Heart left ventricle (tissue), 16 donors: ENCODE measurements at regions not wholly inside any gene's neighbourhood (a gene's known extent, or its start where the extent isn't known, plus 50 kb on each side); places are given as distances from the start of the nearest gene placed in this dataset.

Experiments used
- ATAC-seq, 4 donors: fragments of 200-7000 bp; cut with Tn5 transposase; one replicate each; pipeline ENCODE4 v1.9.1; 2020 to 2022; ENCODE audit warnings: moderate library complexity in 4 of 4, mild to moderate bottlenecking in 3 of 4, moderate number of reproducible peaks in 1 of 4
- DNase-seq, 5 donors: peaks; one replicate each; pipeline ENCODE4 v3.0.0-alpha.2; 2020
- H3K27ac ChIP-seq, 12 donors: fragments of 200-600 bp; sonication (generic) in 4 of 12; one replicate each; pipeline versions ENCODE4 v1.5.0 to v1.8.0; 2016 to 2022; ENCODE audit warnings: mild to moderate bottlenecking in 2 of 12
- H3K27me3 ChIP-seq, 9 donors: fragments of 200-600 bp; sonication (generic) in 2 of 9; one replicate each; pipeline versions ENCODE4 v1.5.1 to v1.8.0; 2016 to 2022; ENCODE audit warnings: mild to moderate bottlenecking in 3 of 9
- H3K36me3 ChIP-seq, 9 donors: fragments of 200-600 bp; sonication (generic) in 2 of 9; one replicate each; pipeline versions ENCODE4 v1.5.0 to v1.8.0; 2018 to 2022; ENCODE audit warnings: mild to moderate bottlenecking in 2 of 9
- H3K4me1 ChIP-seq, 12 donors: fragments of 200-600 bp; sonication (generic) in 4 of 12; one replicate each; pipeline versions ENCODE4 v1.5.0 to v1.8.0; 2016 to 2022; ENCODE audit warnings: mild to moderate bottlenecking in 3 of 12
- H3K4me3 ChIP-seq, 12 donors: fragments of 200-600 bp; sonication (generic) in 4 of 12; one replicate each; pipeline versions ENCODE4 v1.5.0 to v1.8.0; 2017 to 2022; ENCODE audit warnings: mild to moderate bottlenecking in 9 of 12, moderate library complexity in 4 of 12
- H3K9me3 ChIP-seq, 12 donors: fragments of 200-600 bp; sonication (generic) in 4 of 12; one replicate each; pipeline versions ENCODE4 v1.5.0 to v1.8.0; 2016 to 2022; ENCODE audit warnings: mild to moderate bottlenecking in 1 of 12
- CTCF ChIP-seq, 12 donors: fragments of 200-600 bp; sonication (generic) in 4 of 12; IDR thresholded peaks; one replicate each; pipeline versions ENCODE4 v1.5.0 to v1.8.0; 2018 to 2022; ENCODE audit warnings: antibody characterized with exemption in 12 of 12, mild to moderate bottlenecking in 5 of 12
- POLR2A ChIP-seq, 2 donors: fragments of 450-650 bp; IDR thresholded peaks; one replicate each; pipeline ENCODE4 v1.6.1; 2017; ENCODE audit warnings: antibody characterized with exemption in 2 of 2, mild to moderate bottlenecking in 2 of 2, moderate library complexity in 2 of 2
- WGBS, 4 donors: extraction: QIAGEN DNeasy Blood & Tissue Kit in 2 of 4; methylation state at CpG; one replicate each; pipeline versions ENCODE4 v1.1.5 to v1.1.7; 2013 to 2018; 5-methylcytosine and 5-hydroxymethylcytosine counted together
- intact Hi-C, 10 donors: fragments of 100-400 bp; cut with DNase I; formaldehyde crosslinking; loops; one replicate each; pipeline versions ENCODE4 v1.11.1 to v1.14.2; 2022
- donor health status: ischemic (EF 13 %, LVEDD 7.1; RV severe dilation, severe dysfunction).
- donor health status: healthy with polysubstance abuse.
- donor health status: DM: no; HTN: yes; CAD: no.
- donor health status: DM: no; HTN: no; CAD: no.
- donor health status: ischemic (EF 25% LVEDD 6.9; RV normal size, moderate dysfunction).
- donor health status: ischemic (EF 25% LVEDD 5.7; RV mildly dilated, moderate dysfunction).
- donor health status: healthy.
- donor health status: DM: yes; HTN: yes; CAD: no.
- donor health status: ischemic (EF 35%, LVEDD 5.7; RV mildly dilated, moderate dysfunction).
- donor health status: nonischemic (EF 11% LVEDD 7.7; RV severe dilation, severe dysfunction).
- donor health status: DM: yes; HTN: yes; CAD: no.
- donor health status: PGD.
- donor health status: ischemic (EF 29% LVEDD 5.4; RV normal size, mild dysfunction).
- donor health status: nonischemic (EF 23%, LVEDD 6.1; RV moderate dilation, normal function).

- Histone ChIP-seq H3K27ac (no peak overlapping the region), H3K4me3 (no peak overlapping the region), H3K36me3 (no peaks in the 10 kb centered on the region), H3K4me1 (no peaks in the 10 kb centered on the region), H3K27me3 (peaks cover 0 to 12% (median 4%) of the 10 kb centered on the region in 9 donors), H3K9me3 (no peaks in the 10 kb centered on the region)
- intact Hi-C loops = no loop called here
- DNase-seq (no peak), ATAC-seq (no peak)
- 88 to 91% (median 89%) methylated on average over 3 of the region's 3 CpGs for WGBS, 4 donors
- TF ChIP-seq CTCF (IDR thresholded peaks at IDR 0.05) (no peak), POLR2A (IDR thresholded peaks at IDR 0.05) (no peak)
Measured at GRCh38 chr10:117468665-117469064, 73.9 kb upstream of the EMX2 start.

GRCh38 chr10:117464176-117464575 is 78.4 kb upstream of the EMX2 start:
- no peaks in the 10 kb centered on the region for H3K4me1 ChIP-seq
- no peaks in the 10 kb centered on the region for H3K36me3 ChIP-seq
- no peak for DNase-seq
- no peak overlapping the region for H3K4me3 ChIP-seq
- TF ChIP-seq CTCF (IDR thresholded peaks at IDR 0.05) (no peak), POLR2A (IDR thresholded peaks at IDR 0.05) (no peak)
- H3K27ac ChIP-seq = no peak overlapping the region
- intact Hi-C loops = no loop called here
- peaks cover 0 to 6% (median 0%) of the 10 kb centered on the region in 12 donors for H3K9me3 ChIP-seq
- 49 to 71% (median 64%) methylated on average over 2 of the region's 2 CpGs for WGBS, 4 donors
- ATAC-seq = no peak
- H3K27me3 ChIP-seq = peaks cover 0 to 5% (median 0%) of the 10 kb centered on the region in 9 donors

- H3K4me3 ChIP-seq = no peak overlapping the region
- 71 to 85% (median 79%) methylated on average over 1 of the region's 1 CpG for WGBS, 4 donors
- TF ChIP-seq POLR2A (IDR thresholded peaks at IDR 0.05) = no peak
- no peak for TF ChIP-seq CTCF (IDR thresholded peaks at IDR 0.05)
- peaks cover 0 to 6% (median 0%) of the 10 kb centered on the region in 12 donors for H3K9me3 ChIP-seq
- intact Hi-C loops = no loop called here
- peaks cover 0 to 5% (median 0%) of the 10 kb centered on the region in 9 donors for H3K27me3 ChIP-seq
- no peak for DNase-seq
- peak overlapping the region in 1 of 12 donors; percentile 88 for H3K27ac ChIP-seq
- no peak for ATAC-seq
- H3K4me1 ChIP-seq = no peaks in the 10 kb centered on the region
- no peaks in the 10 kb centered on the region for H3K36me3 ChIP-seq
Measured at GRCh38 chr10:117463545-117463920, 79.0 kb upstream of the EMX2 start.

- no peak for TF ChIP-seq POLR2A (IDR thresholded peaks at IDR 0.05)
- TF ChIP-seq CTCF (IDR thresholded peaks at IDR 0.05) = no peak
- Histone ChIP-seq H3K27me3 (peaks cover 0 to 5% (median 0%) of the 10 kb centered on the region in 9 donors), H3K36me3 (no peaks in the 10 kb centered on the region), H3K27ac (peak overlapping the region in 1 of 12 donors; percentile 88), H3K9me3 (peaks cover 0 to 6% (median 0%) of the 10 kb centered on the region in 12 donors), H3K4me3 (no peak overlapping the region), H3K4me1 (no peaks in the 10 kb centered on the region)
- no peak for DNase-seq
- WGBS, 4 donors = 67 to 82% (median 73%) methylated on average over 1 of the region's 1 CpG
- no peak for ATAC-seq
- intact Hi-C loops = no loop called here
Measured at GRCh38 chr10:117462816-117463544, 79.6 kb upstream of the EMX2 start.
